IMR-90 (cell line): ENCODE measurements at regions not wholly inside any gene's neighbourhood (a gene's known extent, or its start where the extent isn't known, plus 50 kb on each side); places are given as distances from the start of the nearest gene placed in this dataset.
A peak's percentile ranks its signal among the peaks of the same experiment; 100 is the strongest.

Source experiments
- ATAC-seq: fragments of 200-7000 bp; cut with Tn5 transposase; 2 replicates; pipeline ENCODE4 v1.9.1; 2020; ENCODE audit warnings: low read depth, mild to moderate bottlenecking, moderate library complexity
- BruUV-seq: library from RNA; stranded (reverse); fragments of 400-500 nt; replicated peaks from 2 replicates; lab custom pipeline; 2021; lab: Mats Ljungman, UMichigan
- CTCF ChIA-PET: fragments of 300-600 bp; formaldehyde crosslinking; extraction: SDS; loops from one replicate; lab custom pipeline; 2021; ENCODE audit warnings: antibody characterized with exemption; lab: Yijun Ruan, JAX
- POLR2A ChIA-PET: fragments of 300-600 bp; sonication (Branson Sonifier 250); formaldehyde crosslinking; loops from one replicate; lab custom pipeline; 2022; ENCODE audit warnings: antibody characterized with exemption; ENCODE audit not compliant: unreplicated experiment; lab: Charles Lee
- DNase-seq: peaks from one replicate; pipeline ENCODE4 v3.0.0; 2013
- H2AFZ ChIP-seq: replicated peaks from 2 replicates; pipeline ENCODE3; 2013; ENCODE audit warnings: low read length, mild to moderate bottlenecking; ENCODE audit not compliant: poor library complexity
- H2AK5ac ChIP-seq: 2 replicates; pipeline ENCODE4 v1.6.1; 2013; ENCODE audit warnings: low read depth, low read length, inconsistent platforms
- H2AK9ac ChIP-seq: replicated peaks from 2 replicates; pipeline ENCODE3; 2013; ENCODE audit warnings: mild to moderate bottlenecking, low read depth, low read length, moderate library complexity; ENCODE audit not compliant: poor library complexity
- H2BK120ac ChIP-seq: 2 replicates; pipeline ENCODE4 v1.6.1; 2013; ENCODE audit warnings: low read depth, low read length, inconsistent platforms
- H2BK15ac ChIP-seq: 3 replicates; pipeline ENCODE4 v1.6.1; 2013; ENCODE audit warnings: low read depth, low read length, inconsistent platforms
- H2BK20ac ChIP-seq: 2 replicates; pipeline ENCODE4 v1.6.1; 2013; ENCODE audit warnings: low read depth, mild to moderate bottlenecking, inconsistent platforms, low read length, moderate library complexity
- H2BK5ac ChIP-seq: 2 replicates; pipeline ENCODE4 v1.6.1; 2013; ENCODE audit warnings: mild to moderate bottlenecking, low read depth, low read length, inconsistent platforms; ENCODE audit not compliant: poor library complexity, severe bottlenecking
- H3K14ac ChIP-seq: replicated peaks from 2 replicates; pipeline ENCODE4 v1.6.1; 2013; ENCODE audit warnings: low read depth, low read length, inconsistent platforms
- H3K18ac ChIP-seq: 2 replicates; pipeline ENCODE4 v1.6.1; 2013; ENCODE audit warnings: low read depth, low read length, control low read depth
- H3K23ac ChIP-seq: 2 replicates; pipeline ENCODE4 v1.6.1; 2013; ENCODE audit warnings: low read depth, low read length, inconsistent platforms
- H3K27ac ChIP-seq: 2 replicates; pipeline ENCODE4 v1.5.1; 2013; ENCODE audit warnings: mild to moderate bottlenecking, control low read depth, low read length; ENCODE audit not compliant: insufficient read depth
- H3K27me3 ChIP-seq: 2 replicates; pipeline ENCODE4 v1.6.1; 2013; ENCODE audit warnings: low read length; ENCODE audit not compliant: control insufficient read depth, insufficient read depth
- H3K36me3 ChIP-seq: 2 replicates; pipeline ENCODE4 v1.6.1; 2013; ENCODE audit warnings: low read length, mixed read lengths; ENCODE audit not compliant: control insufficient read depth, insufficient read depth
- H3K4ac ChIP-seq: 2 replicates; pipeline ENCODE4 v1.6.1; 2013; ENCODE audit warnings: low read depth, low read length, inconsistent platforms
- H3K4me1 ChIP-seq: 2 replicates; pipeline ENCODE4 v1.6.1; 2013; ENCODE audit warnings: low read length, mixed read lengths; ENCODE audit not compliant: control insufficient read depth, insufficient read depth
- H3K4me2 ChIP-seq: 2 replicates; pipeline ENCODE4 v1.6.1; 2013; ENCODE audit warnings: low read depth, mild to moderate bottlenecking, control low read depth, low read length, moderate library complexity
- H3K4me3 ChIP-seq: 2 replicates; pipeline ENCODE4 v1.5.1; 2013; ENCODE audit warnings: low read depth, mild to moderate bottlenecking, control low read depth, low read length, moderate library complexity; ENCODE audit not compliant: insufficient read depth
- H3K56ac ChIP-seq: 2 replicates; pipeline ENCODE4 v1.6.1; 2013; ENCODE audit warnings: low read length, inconsistent platforms; ENCODE audit not compliant: insufficient read depth; ENCODE audit errors: extremely low read depth
- H3K79me1 ChIP-seq, 2 experiments: 2 replicates each; pipeline ENCODE4 v1.6.1; 2013; ENCODE audit warnings: low read length in 2 of 2, inconsistent platforms in 1 of 2, low read depth in 1 of 2
- H3K9ac ChIP-seq: 2 replicates; pipeline ENCODE4 v1.6.1; 2013; ENCODE audit warnings: low read depth, low read length, control low read depth
- H3K9me1 ChIP-seq: 2 replicates; pipeline ENCODE4 v1.6.1; 2013; ENCODE audit warnings: low read length, inconsistent platforms; ENCODE audit not compliant: insufficient read depth
- H3K9me3 ChIP-seq: 2 replicates; pipeline ENCODE4 v1.6.1; 2013; ENCODE audit warnings: low read length; ENCODE audit not compliant: control insufficient read depth, insufficient read depth
- H4K20me1 ChIP-seq: 2 replicates; pipeline ENCODE4 v1.6.1; 2013; ENCODE audit warnings: low read length, inconsistent platforms; ENCODE audit not compliant: insufficient read depth
- H4K5ac ChIP-seq: 2 replicates; pipeline ENCODE4 v1.6.1; 2013; ENCODE audit warnings: mild to moderate bottlenecking, low read depth, low read length, control low read depth
- H4K8ac ChIP-seq, 2 experiments: 2 replicates each; pipeline ENCODE4 v1.6.1; 2013; ENCODE audit warnings: low read depth in 2 of 2, low read length in 2 of 2, control low read depth in 1 of 2, inconsistent platforms in 1 of 2
- H4K91ac ChIP-seq: 2 replicates; pipeline ENCODE4 v1.6.1; 2013; ENCODE audit warnings: low read depth, low read length, inconsistent platforms; ENCODE audit not compliant: insufficient read depth
- CHD1 ChIP-seq: IDR thresholded peaks from 2 replicates; pipeline ENCODE4 v1.6.1; 2012; ENCODE audit warnings: low read depth, low read length, improper control_type of control experiment
- FOS ChIP-seq: fragments of 150-350 bp; IDR thresholded peaks from 2 replicates; pipeline ENCODE4 v1.6.1; 2016; ENCODE audit warnings: low read depth, low read length
- MAFK ChIP-seq: IDR thresholded peaks from 2 replicates; pipeline ENCODE4 v1.6.1; 2012; ENCODE audit warnings: low read depth, low read length, improper control_type of control experiment
- MAZ ChIP-seq: IDR thresholded peaks from 2 replicates; pipeline ENCODE4 v1.6.1; 2012; ENCODE audit warnings: low read depth, mild to moderate bottlenecking, low read length, improper control_type of control experiment, moderate library complexity, borderline replicate concordance
- RCOR1 ChIP-seq: IDR thresholded peaks from 2 replicates; pipeline ENCODE4 v1.6.1; 2012; ENCODE audit warnings: mild to moderate bottlenecking, low read length, improper control_type of control experiment; ENCODE audit not compliant: insufficient replicate concordance
- SMC3 ChIP-seq: fragments of 150-350 bp; IDR thresholded peaks from 2 replicates; pipeline ENCODE4 v1.6.1; 2016; ENCODE audit warnings: low read depth, mild to moderate bottlenecking, antibody characterized with exemption, low read length, moderate library complexity
- dilution Hi-C: fragments of 300-500 bp; cut with HindIII; formaldehyde crosslinking; loops from one replicate; pipeline ENCODE4 v1.14.3; 2018; ENCODE audit warnings: low sequenced_read_pairs; ENCODE audit not compliant: unreplicated experiment
- in situ Hi-C: fragments of 300-500 bp; cut with MboI; formaldehyde crosslinking; loops from 3 replicates; pipeline ENCODE4 v1.14.3; 2019; ENCODE audit warnings: low sequenced_read_pairs, inconsistent platforms, mixed read lengths
- intact Hi-C: fragments of 100-400 bp; cut with micrococcal nuclease; formaldehyde crosslinking; loops from 2 replicates; pipeline ENCODE4 v1.10.0; 2022
- TF ChIP-seq, protein P1 (sequence below): fragments of 150-350 bp; IDR thresholded peaks from 2 replicates; pipeline ENCODE4 v1.6.1; 2017; ENCODE audit warnings: mild to moderate bottlenecking, antibody characterized with exemption, low read length, low read depth

DNA sequence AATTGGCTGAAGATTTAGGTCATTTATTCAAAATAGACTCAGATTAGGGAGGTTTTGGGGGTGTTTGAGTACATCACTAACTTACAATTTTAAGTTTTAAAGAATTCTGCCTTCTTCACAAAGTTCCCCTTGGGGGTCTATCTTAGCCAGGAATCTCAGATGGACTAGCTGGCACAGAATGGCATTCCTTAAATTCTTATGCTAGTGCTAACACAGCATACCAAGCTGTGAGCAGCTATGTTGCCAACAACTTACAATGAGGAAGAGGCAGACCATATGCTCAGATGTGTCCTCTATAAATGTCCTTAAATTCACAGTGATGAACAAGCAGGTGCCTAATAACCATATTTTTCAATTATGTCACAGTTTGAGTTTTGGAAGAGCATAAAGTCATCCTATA is 60.9 kb upstream of the NPHP3 start:
- no peak overlapping the region for H3K27ac ChIP-seq
- DNase-seq (no peak), ATAC-seq (peak; percentile 48)
- BruUV-seq, result no TSS peak
- H3K18ac ChIP-seq, result no peak overlapping the region
- intact Hi-C loops (no loop called here), dilution Hi-C loops (no loop called here), in situ Hi-C loops (no loop called here)
- no peak overlapping the region for H3K9ac ChIP-seq
- H4K8ac ChIP-seq, result no peak overlapping the region
- H2BK120ac ChIP-seq, result no peak overlapping the region
- no peaks in the 10 kb centered on the region for H3K4me1 ChIP-seq
- CTCF ChIA-PET, result interaction anchor here (0.6 kb wide), 1 partner anchor 384 kb away, joined by 3 read pairs; no protein-coding TSS in a partner anchor
- H3K9me3 ChIP-seq, result no peaks in the 10 kb centered on the region
- H3K79me1 ChIP-seq, result no peaks in the 10 kb centered on the region
- H4K5ac ChIP-seq, result no peak overlapping the region
- no peak for TF ChIP-seq RCOR1
- no peak for TF ChIP-seq CHD1
- TF ChIP-seq FOS, result no peak
- no peak for TF ChIP-seq SMC3
- TF ChIP-seq MAFK, result no peak
- no peak for TF ChIP-seq MAZ
- TF ChIP-seq, protein P1, sequence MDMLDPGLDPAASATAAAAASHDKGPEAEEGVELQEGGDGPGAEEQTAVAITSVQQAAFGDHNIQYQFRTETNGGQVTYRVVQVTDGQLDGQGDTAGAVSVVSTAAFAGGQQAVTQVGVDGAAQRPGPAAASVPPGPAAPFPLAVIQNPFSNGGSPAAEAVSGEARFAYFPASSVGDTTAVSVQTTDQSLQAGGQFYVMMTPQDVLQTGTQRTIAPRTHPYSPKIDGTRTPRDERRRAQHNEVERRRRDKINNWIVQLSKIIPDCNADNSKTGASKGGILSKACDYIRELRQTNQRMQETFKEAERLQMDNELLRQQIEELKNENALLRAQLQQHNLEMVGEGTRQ, result no peak
- H3K27me3 ChIP-seq, result no peaks in the 10 kb centered on the region; the same call in 1 of the 2 replicates
- H2BK20ac ChIP-seq, result no peak overlapping the region
- no peak overlapping the region for H3K14ac ChIP-seq
- POLR2A ChIA-PET, result no interaction called here
- H3K4ac ChIP-seq, result no peak overlapping the region
- H3K23ac ChIP-seq, result no peak overlapping the region
- no peaks in the 10 kb centered on the region for H3K36me3 ChIP-seq
- no peak overlapping the region for H3K4me3 ChIP-seq
- H2AK9ac ChIP-seq, result no peak overlapping the region
- no peak overlapping the region for H2BK15ac ChIP-seq
- H4K91ac ChIP-seq, result no peak overlapping the region
- H4K20me1 ChIP-seq, result no peaks in the 10 kb centered on the region
- H3K4me2 ChIP-seq, result no peak overlapping the region
- no peaks in the 10 kb centered on the region for H3K9me1 ChIP-seq
- no peak overlapping the region for H2BK5ac ChIP-seq
- no peak overlapping the region for H2AFZ ChIP-seq
- no peak overlapping the region for H3K56ac ChIP-seq
- no peak overlapping the region for H2AK5ac ChIP-seq
